Kidney epithelial cell (primary cell): ENCODE measurements at regions not wholly inside any gene's neighbourhood (a gene's known extent, or its start where the extent isn't known, plus 50 kb on each side); places are given as distances from the start of the nearest gene placed in this dataset.

Source experiments
- DNase-seq: peaks from one replicate; pipeline ENCODE4 v3.0.0-alpha.2; 2010; ENCODE audit warnings: low read depth
- H3K27me3 ChIP-seq: 2 replicates; pipeline ENCODE4 v1.6.0; 2011; ENCODE audit warnings: low read length; ENCODE audit not compliant: control insufficient read depth, insufficient read depth
- H3K36me3 ChIP-seq: 2 replicates; pipeline ENCODE4 v1.5.1; 2011; ENCODE audit warnings: low read length; ENCODE audit not compliant: control insufficient read depth, insufficient read depth
- H3K4me3 ChIP-seq: 2 replicates; pipeline ENCODE4 v1.5.1; 2011; ENCODE audit warnings: low read depth, mild to moderate bottlenecking, control low read depth, low read length
- TF ChIP-seq, protein P1 (sequence below): IDR thresholded peaks from 2 replicates; pipeline ENCODE4 v1.5.1; 2011; ENCODE audit warnings: mild to moderate bottlenecking, moderate library complexity, low read length, control low read depth, inconsistent platforms; ENCODE audit not compliant: insufficient read depth, poor library complexity, severe bottlenecking

DNA sequence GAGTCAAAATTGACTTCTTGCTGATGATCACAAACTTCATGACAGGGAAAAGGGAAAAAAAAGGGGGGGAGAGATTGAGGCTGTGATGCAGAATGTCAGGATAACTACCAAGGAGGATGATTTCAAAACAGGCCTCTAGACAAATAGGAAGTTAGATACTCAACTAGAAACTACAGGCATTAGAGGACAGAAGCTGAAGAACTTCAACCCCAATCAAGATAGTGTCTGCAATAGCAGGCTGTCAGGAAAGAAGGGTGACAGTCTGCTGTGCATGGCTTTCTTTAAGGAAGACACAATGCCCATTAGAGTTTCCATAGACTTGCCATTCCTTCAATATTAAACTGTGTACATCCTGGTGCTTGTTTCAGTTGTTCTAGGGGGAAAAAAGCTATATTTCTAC is 257.2 kb downstream of the TTLL7 start:
- no peak overlapping the region for H3K4me3 ChIP-seq
- H3K36me3 ChIP-seq, result no peaks in the 10 kb centered on the region
- DNase-seq, result no peak
- TF ChIP-seq, protein P1, sequence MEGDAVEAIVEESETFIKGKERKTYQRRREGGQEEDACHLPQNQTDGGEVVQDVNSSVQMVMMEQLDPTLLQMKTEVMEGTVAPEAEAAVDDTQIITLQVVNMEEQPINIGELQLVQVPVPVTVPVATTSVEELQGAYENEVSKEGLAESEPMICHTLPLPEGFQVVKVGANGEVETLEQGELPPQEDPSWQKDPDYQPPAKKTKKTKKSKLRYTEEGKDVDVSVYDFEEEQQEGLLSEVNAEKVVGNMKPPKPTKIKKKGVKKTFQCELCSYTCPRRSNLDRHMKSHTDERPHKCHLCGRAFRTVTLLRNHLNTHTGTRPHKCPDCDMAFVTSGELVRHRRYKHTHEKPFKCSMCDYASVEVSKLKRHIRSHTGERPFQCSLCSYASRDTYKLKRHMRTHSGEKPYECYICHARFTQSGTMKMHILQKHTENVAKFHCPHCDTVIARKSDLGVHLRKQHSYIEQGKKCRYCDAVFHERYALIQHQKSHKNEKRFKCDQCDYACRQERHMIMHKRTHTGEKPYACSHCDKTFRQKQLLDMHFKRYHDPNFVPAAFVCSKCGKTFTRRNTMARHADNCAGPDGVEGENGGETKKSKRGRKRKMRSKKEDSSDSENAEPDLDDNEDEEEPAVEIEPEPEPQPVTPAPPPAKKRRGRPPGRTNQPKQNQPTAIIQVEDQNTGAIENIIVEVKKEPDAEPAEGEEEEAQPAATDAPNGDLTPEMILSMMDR, result no peak
- no peaks in the 10 kb centered on the region for H3K27me3 ChIP-seq

- Histone ChIP-seq H3K4me3 (no peak overlapping the region), H3K36me3 (no peaks in the 10 kb centered on the region), H3K27me3 (no peaks in the 10 kb centered on the region)
- TF ChIP-seq, protein P1, result no peak
- no peak for DNase-seq
These were observed 257.6 kb downstream of the TTLL7 start for GRCh38 chr1:83741348-83741747.

DNA sequence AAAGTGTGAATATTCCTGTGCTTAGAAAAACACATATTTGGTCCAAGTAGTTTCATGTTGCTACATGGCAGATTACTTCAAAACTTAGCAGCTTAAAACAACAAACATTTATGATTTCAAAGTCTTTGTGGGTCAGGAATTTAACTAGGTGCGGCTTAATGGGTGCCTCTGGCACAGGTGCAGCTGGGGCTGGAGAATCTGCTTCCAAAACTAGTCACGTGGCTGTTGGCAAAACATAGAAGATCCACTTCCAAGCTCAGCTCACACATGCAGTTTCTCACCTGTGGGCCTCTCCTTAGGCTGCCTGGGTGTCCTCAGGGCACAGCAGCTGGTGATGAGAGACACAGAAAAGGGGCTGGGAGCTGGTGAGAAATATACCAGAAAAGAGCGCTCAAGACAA is 263.4 kb downstream of the TTLL7 start:
- H3K36me3 ChIP-seq, result no peaks in the 10 kb centered on the region
- no peak overlapping the region for H3K4me3 ChIP-seq
- TF ChIP-seq, protein P1, result no peak
- H3K27me3 ChIP-seq, result no peaks in the 10 kb centered on the region
- no peak for DNase-seq

DNA sequence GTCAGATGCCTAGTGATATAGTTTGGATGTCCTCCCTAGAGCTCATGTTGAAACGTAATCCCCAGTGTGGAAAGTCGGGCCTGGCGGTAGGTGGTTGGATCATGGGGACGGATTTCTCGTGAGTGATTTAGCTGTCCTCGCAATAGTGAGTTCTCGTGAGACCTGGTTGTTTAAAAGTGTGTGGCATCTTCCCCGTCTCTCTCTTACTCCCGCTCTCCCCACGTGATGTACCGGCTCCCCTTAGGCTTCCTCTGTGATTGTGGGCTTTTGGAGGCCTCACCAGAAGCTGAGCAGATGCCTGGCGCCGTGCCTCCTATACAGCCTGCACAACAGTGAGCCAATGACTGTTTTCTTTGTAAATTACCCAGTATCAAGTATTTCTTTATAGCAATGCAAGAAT is 264.5 kb downstream of the TTLL7 start:
- Histone ChIP-seq H3K4me3 (no peak overlapping the region), H3K27me3 (no peaks in the 10 kb centered on the region), H3K36me3 (no peaks in the 10 kb centered on the region)
- TF ChIP-seq, protein P1, result no peak
- DNase-seq, result no peak

GRCh38 chr1:83725735-83726360 is 273.1 kb downstream of the TTLL7 start:
- Histone ChIP-seq H3K36me3 (no peaks in the 10 kb centered on the region), H3K4me3 (no peak overlapping the region), H3K27me3 (no peaks in the 10 kb centered on the region)
- no peak for DNase-seq
- TF ChIP-seq, protein P1, result no peak

- Histone ChIP-seq H3K36me3 (no peaks in the 10 kb centered on the region), H3K27me3 (no peaks in the 10 kb centered on the region), H3K4me3 (no peak overlapping the region)
- TF ChIP-seq, protein P1, result no peak
- no peak for DNase-seq
These were observed 280.6 kb downstream of the TTLL7 start for GRCh38 chr1:83718338-83718737.
